ENCODE measurements at regions not wholly inside any gene's neighbourhood (a gene's known extent, or its start where the extent isn't known, plus 50 kb on each side); places are given as distances from the start of the nearest gene placed in this dataset.

DNA sequence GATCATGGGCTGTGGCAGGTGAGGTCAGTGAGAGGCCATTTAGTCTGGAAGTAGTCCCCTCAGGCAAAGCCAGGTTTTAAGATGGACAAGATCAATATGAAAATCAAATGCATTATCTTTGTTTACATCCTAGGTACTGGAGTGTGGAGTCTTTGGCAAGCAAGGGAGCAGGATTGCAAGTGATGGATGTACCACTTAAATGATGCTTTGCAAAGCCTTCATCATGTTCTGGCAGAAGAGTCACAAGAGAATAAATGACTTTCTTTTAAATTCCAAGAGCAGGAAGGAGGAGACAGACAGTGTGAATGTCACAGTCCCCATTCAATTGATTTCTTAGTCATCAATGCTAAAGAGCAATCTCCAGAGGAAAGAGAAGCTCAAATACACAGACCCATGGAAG, 908.3 kb downstream of the FAM181B start:
- ChIA-PET CTCF (ENCODE audit: low intra/inter-chr PET ratio, low total read pairs) (no interaction called here), POLR2A (no interaction called here)
- in situ Hi-C loops (cut with HindIII; ENCODE audit: extremely low pct_ligation_motif_present, low pct_unique_long_range_greater_than_20kb), result no loop called here
- Histone ChIP-seq H3K36me3 (replicated peaks in 1 of 2; ENCODE audit: control insufficient read depth in 1 of 2, insufficient read depth in 2 of 2, low read length in 2 of 2) (no peaks in the 10 kb centered on the region), H3K27ac (ENCODE audit: extremely low read length, insufficient read depth, low read length) (no peak overlapping the region), H4K20me1 (ENCODE audit: insufficient read depth, low read length) (no peaks in the 10 kb centered on the region), H3K4me3 (replicated peaks in 1 of 3; ENCODE audit: insufficient read depth in 1 of 3, low read depth in 2 of 3, low read length in 3 of 3) (no peak overlapping the region), H3K9ac (ENCODE audit: insufficient read depth, low read depth, low read length) (no peak overlapping the region), H3K79me2 (ENCODE audit: insufficient read depth, low read length) (no peaks in the 10 kb centered on the region), H3K4me2 (ENCODE audit: low read depth, low read length) (no peak overlapping the region), H3K27me3 (ENCODE audit: control insufficient read depth in 1 of 2, insufficient read depth in 2 of 2, low read length in 2 of 2) (no peaks in the 10 kb centered on the region), H3K9me3 (ENCODE audit: low read length) (0 out of 2 replicates have a peak, but pooled peaks cover 4% of the 10 kb centered on the region), H2AFZ (ENCODE audit: low read length) (no peak overlapping the region), H3K4me1 (ENCODE audit: insufficient read depth, low read length) (no peaks in the 10 kb centered on the region)
- intact Hi-C loops (cut with micrococcal nuclease; ENCODE audit: unreplicated experiment), result no loop called here
- no peak for FAIRE-seq
- DNase-seq (ENCODE audit: low spot score), result no peak
- no peak for ATAC-seq
- no TSS peak for BruUV-seq (replicated peaks)
- TF ChIP-seq, protein P1, sequence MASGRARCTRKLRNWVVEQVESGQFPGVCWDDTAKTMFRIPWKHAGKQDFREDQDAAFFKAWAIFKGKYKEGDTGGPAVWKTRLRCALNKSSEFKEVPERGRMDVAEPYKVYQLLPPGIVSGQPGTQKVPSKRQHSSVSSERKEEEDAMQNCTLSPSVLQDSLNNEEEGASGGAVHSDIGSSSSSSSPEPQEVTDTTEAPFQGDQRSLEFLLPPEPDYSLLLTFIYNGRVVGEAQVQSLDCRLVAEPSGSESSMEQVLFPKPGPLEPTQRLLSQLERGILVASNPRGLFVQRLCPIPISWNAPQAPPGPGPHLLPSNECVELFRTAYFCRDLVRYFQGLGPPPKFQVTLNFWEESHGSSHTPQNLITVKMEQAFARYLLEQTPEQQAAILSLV (CRISPR knock-in tag; IDR thresholded peaks at IDR 0.05; ENCODE audit: borderline replicate concordance), result no peak
- TF ChIP-seq, protein P2, sequence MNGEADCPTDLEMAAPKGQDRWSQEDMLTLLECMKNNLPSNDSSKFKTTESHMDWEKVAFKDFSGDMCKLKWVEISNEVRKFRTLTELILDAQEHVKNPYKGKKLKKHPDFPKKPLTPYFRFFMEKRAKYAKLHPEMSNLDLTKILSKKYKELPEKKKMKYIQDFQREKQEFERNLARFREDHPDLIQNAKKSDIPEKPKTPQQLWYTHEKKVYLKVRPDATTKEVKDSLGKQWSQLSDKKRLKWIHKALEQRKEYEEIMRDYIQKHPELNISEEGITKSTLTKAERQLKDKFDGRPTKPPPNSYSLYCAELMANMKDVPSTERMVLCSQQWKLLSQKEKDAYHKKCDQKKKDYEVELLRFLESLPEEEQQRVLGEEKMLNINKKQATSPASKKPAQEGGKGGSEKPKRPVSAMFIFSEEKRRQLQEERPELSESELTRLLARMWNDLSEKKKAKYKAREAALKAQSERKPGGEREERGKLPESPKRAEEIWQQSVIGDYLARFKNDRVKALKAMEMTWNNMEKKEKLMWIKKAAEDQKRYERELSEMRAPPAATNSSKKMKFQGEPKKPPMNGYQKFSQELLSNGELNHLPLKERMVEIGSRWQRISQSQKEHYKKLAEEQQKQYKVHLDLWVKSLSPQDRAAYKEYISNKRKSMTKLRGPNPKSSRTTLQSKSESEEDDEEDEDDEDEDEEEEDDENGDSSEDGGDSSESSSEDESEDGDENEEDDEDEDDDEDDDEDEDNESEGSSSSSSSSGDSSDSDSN (CRISPR knock-in tag; IDR thresholded peaks at IDR 0.05), result no peak
- TF ChIP-seq ZNF235 (CRISPR knock-in tag; IDR thresholded peaks at IDR 0.05; ENCODE audit: borderline replicate concordance), result no peak
- no peak for TF ChIP-seq SAFB2 (CRISPR knock-in tag; IDR thresholded peaks at IDR 0.05; ENCODE audit: borderline replicate concordance, low read depth)
- TF ChIP-seq RNF2 (conservative IDR thresholded peaks at IDR 0.05; ENCODE audit: low read depth), result no peak
- TF ChIP-seq ZNF577 (CRISPR knock-in tag; IDR thresholded peaks at IDR 0.05; ENCODE audit: borderline replicate concordance, low read depth), result no peak
- TF ChIP-seq FOSL2 (CRISPR knock-in tag; IDR thresholded peaks at IDR 0.05), result no peak
- no peak for TF ChIP-seq POGZ (CRISPR knock-in tag; IDR thresholded peaks at IDR 0.05)
- TF ChIP-seq, protein P3, sequence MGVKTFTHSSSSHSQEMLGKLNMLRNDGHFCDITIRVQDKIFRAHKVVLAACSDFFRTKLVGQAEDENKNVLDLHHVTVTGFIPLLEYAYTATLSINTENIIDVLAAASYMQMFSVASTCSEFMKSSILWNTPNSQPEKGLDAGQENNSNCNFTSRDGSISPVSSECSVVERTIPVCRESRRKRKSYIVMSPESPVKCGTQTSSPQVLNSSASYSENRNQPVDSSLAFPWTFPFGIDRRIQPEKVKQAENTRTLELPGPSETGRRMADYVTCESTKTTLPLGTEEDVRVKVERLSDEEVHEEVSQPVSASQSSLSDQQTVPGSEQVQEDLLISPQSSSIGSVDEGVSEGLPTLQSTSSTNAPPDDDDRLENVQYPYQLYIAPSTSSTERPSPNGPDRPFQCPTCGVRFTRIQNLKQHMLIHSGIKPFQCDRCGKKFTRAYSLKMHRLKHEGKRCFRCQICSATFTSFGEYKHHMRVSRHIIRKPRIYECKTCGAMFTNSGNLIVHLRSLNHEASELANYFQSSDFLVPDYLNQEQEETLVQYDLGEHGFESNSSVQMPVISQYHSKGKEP (CRISPR knock-in tag; IDR thresholded peaks at IDR 0.05), result no peak
- TF ChIP-seq, protein P4, sequence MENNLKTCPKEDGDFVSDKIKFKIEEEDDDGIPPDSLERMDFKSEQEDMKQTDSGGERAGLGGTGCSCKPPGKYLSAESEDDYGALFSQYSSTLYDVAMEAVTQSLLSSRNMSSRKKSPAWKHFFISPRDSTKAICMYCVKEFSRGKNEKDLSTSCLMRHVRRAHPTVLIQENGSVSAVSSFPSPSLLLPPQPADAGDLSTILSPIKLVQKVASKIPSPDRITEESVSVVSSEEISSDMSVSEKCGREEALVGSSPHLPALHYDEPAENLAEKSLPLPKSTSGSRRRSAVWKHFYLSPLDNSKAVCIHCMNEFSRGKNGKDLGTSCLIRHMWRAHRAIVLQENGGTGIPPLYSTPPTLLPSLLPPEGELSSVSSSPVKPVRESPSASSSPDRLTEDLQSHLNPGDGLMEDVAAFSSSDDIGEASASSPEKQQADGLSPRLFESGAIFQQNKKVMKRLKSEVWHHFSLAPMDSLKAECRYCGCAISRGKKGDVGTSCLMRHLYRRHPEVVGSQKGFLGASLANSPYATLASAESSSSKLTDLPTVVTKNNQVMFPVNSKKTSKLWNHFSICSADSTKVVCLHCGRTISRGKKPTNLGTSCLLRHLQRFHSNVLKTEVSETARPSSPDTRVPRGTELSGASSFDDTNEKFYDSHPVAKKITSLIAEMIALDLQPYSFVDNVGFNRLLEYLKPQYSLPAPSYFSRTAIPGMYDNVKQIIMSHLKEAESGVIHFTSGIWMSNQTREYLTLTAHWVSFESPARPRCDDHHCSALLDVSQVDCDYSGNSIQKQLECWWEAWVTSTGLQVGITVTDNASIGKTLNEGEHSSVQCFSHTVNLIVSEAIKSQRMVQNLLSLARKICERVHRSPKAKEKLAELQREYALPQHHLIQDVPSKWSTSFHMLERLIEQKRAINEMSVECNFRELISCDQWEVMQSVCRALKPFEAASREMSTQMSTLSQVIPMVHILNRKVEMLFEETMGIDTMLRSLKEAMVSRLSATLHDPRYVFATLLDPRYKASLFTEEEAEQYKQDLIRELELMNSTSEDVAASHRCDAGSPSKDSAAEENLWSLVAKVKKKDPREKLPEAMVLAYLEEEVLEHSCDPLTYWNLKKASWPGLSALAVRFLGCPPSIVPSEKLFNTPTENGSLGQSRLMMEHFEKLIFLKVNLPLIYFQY (CRISPR knock-in tag; IDR thresholded peaks at IDR 0.05; ENCODE audit: borderline replicate concordance), result no peak
- TF ChIP-seq FLYWCH1 (CRISPR knock-in tag; IDR thresholded peaks at IDR 0.05), result no peak
- TF ChIP-seq HES4 (CRISPR knock-in tag; IDR thresholded peaks at IDR 0.05; ENCODE audit: borderline replicate concordance), result no peak
- TF ChIP-seq ZNF792 (CRISPR knock-in tag; IDR thresholded peaks at IDR 0.05), result no peak
- TF ChIP-seq, protein P5, sequence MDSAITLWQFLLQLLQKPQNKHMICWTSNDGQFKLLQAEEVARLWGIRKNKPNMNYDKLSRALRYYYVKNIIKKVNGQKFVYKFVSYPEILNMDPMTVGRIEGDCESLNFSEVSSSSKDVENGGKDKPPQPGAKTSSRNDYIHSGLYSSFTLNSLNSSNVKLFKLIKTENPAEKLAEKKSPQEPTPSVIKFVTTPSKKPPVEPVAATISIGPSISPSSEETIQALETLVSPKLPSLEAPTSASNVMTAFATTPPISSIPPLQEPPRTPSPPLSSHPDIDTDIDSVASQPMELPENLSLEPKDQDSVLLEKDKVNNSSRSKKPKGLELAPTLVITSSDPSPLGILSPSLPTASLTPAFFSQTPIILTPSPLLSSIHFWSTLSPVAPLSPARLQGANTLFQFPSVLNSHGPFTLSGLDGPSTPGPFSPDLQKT (CRISPR knock-in tag; IDR thresholded peaks at IDR 0.05; ENCODE audit: borderline replicate concordance), result no peak
